HepG2 (cell line): ENCODE measurements at regions not wholly inside any gene's neighbourhood (a gene's known extent, or its start where the extent isn't known, plus 50 kb on each side); places are given as distances from the start of the nearest gene placed in this dataset.

ENCODE experiments used
- FOXA1 ChIP-seq, 2 experiments: fragments of 450-650 bp in 1 of 2; sonication (generic) in 1 of 2; formaldehyde crosslinking in 1 of 2; IDR thresholded peaks; 2 replicates each; pipeline versions ENCODE4 v1.4.0 to v1.6.1; 2016 to 2020; ENCODE audit warnings: missing genetic modification reagents in 1 of 2
- JUN ChIP-seq: sonication (generic); formaldehyde crosslinking; IDR thresholded peaks from 2 replicates; pipeline ENCODE4 v1.4.0; 2020; ENCODE audit warnings: mild to moderate bottlenecking, missing genetic modification reagents
- MIER2 ChIP-seq: IDR thresholded peaks from 2 replicates; pipeline ENCODE4 v1.6.1; 2016; ENCODE audit warnings: missing biosample characterization, missing genetic modification reagents
- NR2F2 ChIP-seq: IDR thresholded peaks from 2 replicates; pipeline ENCODE4 v1.6.1; 2012; ENCODE audit warnings: low read depth, inconsistent platforms, borderline replicate concordance
- ZNF260 ChIP-seq: sonication (generic); formaldehyde crosslinking; IDR thresholded peaks from 2 replicates; pipeline ENCODE4 v1.4.0; 2020; ENCODE audit warnings: missing genetic modification reagents, low read depth, mild to moderate bottlenecking, borderline replicate concordance
- ZNF292 ChIP-seq: sonication (generic); formaldehyde crosslinking; IDR thresholded peaks from 2 replicates; pipeline ENCODE4 v1.8.1; 2022; ENCODE audit warnings: mild to moderate bottlenecking, low read depth, missing genetic modification reagents, borderline replicate concordance
- ZNF546 ChIP-seq: sonication (generic); formaldehyde crosslinking; conservative IDR thresholded peaks from 2 replicates; pipeline ENCODE4 v1.8.1; 2023; ENCODE audit warnings: mild to moderate bottlenecking, missing genetic modification reagents
- ZNF547 ChIP-seq: sonication (generic); formaldehyde crosslinking; IDR thresholded peaks from 2 replicates; pipeline ENCODE4 v1.5.1; 2020; ENCODE audit warnings: mild to moderate bottlenecking, missing genetic modification reagents
- TF ChIP-seq, protein P1 (sequence below): sonication (generic); formaldehyde crosslinking; IDR thresholded peaks from 2 replicates; pipeline ENCODE4 v1.5.0; 2020; ENCODE audit warnings: mild to moderate bottlenecking, missing genetic modification reagents, moderate library complexity

DNA sequence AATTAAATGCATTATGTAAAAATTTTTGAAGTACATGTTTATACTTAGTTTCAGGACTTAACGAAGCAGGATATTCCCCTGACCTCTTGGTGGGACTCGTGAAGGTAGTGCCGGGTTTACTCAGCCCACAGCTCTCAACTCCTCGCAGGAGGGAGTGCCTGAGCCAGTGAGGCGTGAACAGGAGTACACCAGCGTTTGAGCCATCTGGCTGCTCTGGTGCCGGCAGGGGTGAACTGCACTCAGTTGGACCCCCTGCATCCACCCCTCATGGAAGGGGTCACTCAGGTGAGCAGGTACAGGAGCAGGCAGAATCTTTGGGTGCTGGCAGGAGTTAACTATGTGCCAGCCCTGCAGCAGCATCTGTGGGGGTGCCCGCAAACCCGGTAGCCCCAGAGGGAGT lies 625.1 kb upstream of the PCDH15 start:
- no peak for TF ChIP-seq ZNF292 (CRISPR knock-in tag)
- TF ChIP-seq, protein P1, sequence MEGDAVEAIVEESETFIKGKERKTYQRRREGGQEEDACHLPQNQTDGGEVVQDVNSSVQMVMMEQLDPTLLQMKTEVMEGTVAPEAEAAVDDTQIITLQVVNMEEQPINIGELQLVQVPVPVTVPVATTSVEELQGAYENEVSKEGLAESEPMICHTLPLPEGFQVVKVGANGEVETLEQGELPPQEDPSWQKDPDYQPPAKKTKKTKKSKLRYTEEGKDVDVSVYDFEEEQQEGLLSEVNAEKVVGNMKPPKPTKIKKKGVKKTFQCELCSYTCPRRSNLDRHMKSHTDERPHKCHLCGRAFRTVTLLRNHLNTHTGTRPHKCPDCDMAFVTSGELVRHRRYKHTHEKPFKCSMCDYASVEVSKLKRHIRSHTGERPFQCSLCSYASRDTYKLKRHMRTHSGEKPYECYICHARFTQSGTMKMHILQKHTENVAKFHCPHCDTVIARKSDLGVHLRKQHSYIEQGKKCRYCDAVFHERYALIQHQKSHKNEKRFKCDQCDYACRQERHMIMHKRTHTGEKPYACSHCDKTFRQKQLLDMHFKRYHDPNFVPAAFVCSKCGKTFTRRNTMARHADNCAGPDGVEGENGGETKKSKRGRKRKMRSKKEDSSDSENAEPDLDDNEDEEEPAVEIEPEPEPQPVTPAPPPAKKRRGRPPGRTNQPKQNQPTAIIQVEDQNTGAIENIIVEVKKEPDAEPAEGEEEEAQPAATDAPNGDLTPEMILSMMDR = no peak
- TF ChIP-seq MIER2 = no peak
- no peak for TF ChIP-seq FOXA1 (IDR thresholded peaks at IDR 0.05)
- no peak for TF ChIP-seq FOXA1 (CRISPR knock-in tag; IDR thresholded peaks at IDR 0.05)
- TF ChIP-seq ZNF547 (CRISPR knock-in tag) = no peak
- TF ChIP-seq ZNF260 (CRISPR knock-in tag) = no peak
- no peak for TF ChIP-seq ZNF546 (CRISPR knock-in tag)
- no peak for TF ChIP-seq JUN (CRISPR knock-in tag)
- no peak for TF ChIP-seq NR2F2
